Naive thymus-derived CD4-positive, alpha-beta T cell (primary cell): ENCODE measurements at regions not wholly inside any gene's neighbourhood (a gene's known extent, or its start where the extent isn't known, plus 50 kb on each side); places are given as distances from the start of the nearest gene placed in this dataset.

ENCODE experiments used
- ATAC-seq: fragments of 150-1000 bp; cut with Tn5 transposase; 2 replicates; pipeline ENCODE4 v1.10.0; 2021; ENCODE audit warnings: mild to moderate bottlenecking, moderate library complexity
- CTCF ChIA-PET: fragments of 350-600 bp; sonication (Branson Sonifier 250); formaldehyde crosslinking; loops from one replicate; lab custom pipeline; 2021; ENCODE audit warnings: antibody characterized with exemption; lab: Charles Lee
- POLR2A ChIA-PET: fragments of 350-600 bp; sonication (Branson Sonifier 250); formaldehyde crosslinking; loops from one replicate; lab custom pipeline; 2021; ENCODE audit warnings: antibody characterized with exemption, inconsistent platforms; lab: Charles Lee
- DNase-seq, 9 donors: peaks; one replicate each; pipeline versions ENCODE4 v3.0.0 to v3.0.0-alpha.2; 2020 to 2022; ENCODE audit warnings: mixed read lengths in 1 of 9
- H3K27ac ChIP-seq: one replicate; pipeline ENCODE4 v1.7.0; 2013; ENCODE audit warnings: mild to moderate bottlenecking, low read depth, low read length, moderate library complexity
- H3K27me3 ChIP-seq, 2 donors: one replicate each; pipeline ENCODE4 v1.7.0; 2013; ENCODE audit warnings: low read length in 2 of 2, mild to moderate bottlenecking in 2 of 2, moderate library complexity in 2 of 2; ENCODE audit not compliant: control insufficient read depth in 2 of 2, insufficient read depth in 2 of 2
- H3K36me3 ChIP-seq, 3 experiments: 1 replicate in 2 of 3; 2 replicates in 1 of 3; pipeline ENCODE4 v1.7.0; 2013; ENCODE audit warnings: low read length in 3 of 3, mild to moderate bottlenecking in 3 of 3, moderate library complexity in 1 of 3; ENCODE audit not compliant: insufficient read depth in 3 of 3, control insufficient read depth in 2 of 3
- H3K4me1 ChIP-seq, 2 donors: one replicate each; pipeline ENCODE4 v1.7.0; 2013; ENCODE audit warnings: low read length in 2 of 2, mild to moderate bottlenecking in 2 of 2, moderate library complexity in 1 of 2; ENCODE audit not compliant: control insufficient read depth in 2 of 2, insufficient read depth in 2 of 2
- H3K4me3 ChIP-seq: 2 replicates; pipeline ENCODE4 v1.7.0; 2013; ENCODE audit warnings: mild to moderate bottlenecking, low read length
- H3K9me3 ChIP-seq, 3 experiments: 1 replicate in 2 of 3; 2 replicates in 1 of 3; pipeline ENCODE4 v1.7.0; 2013; ENCODE audit warnings: low read length in 3 of 3; ENCODE audit not compliant: control insufficient read depth in 2 of 3
- H3K27ac Mint-ChIP-seq, 9 donors: one replicate each; pipeline ENCODE4 v1.8.0; 2020 to 2022; ENCODE audit warnings: mixed read lengths in 9 of 9, mild to moderate bottlenecking in 8 of 9, moderate library complexity in 5 of 9, inconsistent platforms in 2 of 9
- H3K27me3 Mint-ChIP-seq, 5 donors: one replicate each; pipeline ENCODE4 v1.8.0; 2021 to 2022; ENCODE audit warnings: mixed read lengths in 5 of 5, mild to moderate bottlenecking in 1 of 5
- H3K36me3 Mint-ChIP-seq, 5 donors: one replicate each; pipeline ENCODE4 v1.8.0; 2020 to 2022; ENCODE audit warnings: mixed read lengths in 5 of 5, mild to moderate bottlenecking in 3 of 5, inconsistent platforms in 1 of 5
- H3K4me1 Mint-ChIP-seq, 7 donors: one replicate each; pipeline ENCODE4 v1.8.0; 2020 to 2022; ENCODE audit warnings: mixed read lengths in 7 of 7, mild to moderate bottlenecking in 3 of 7, inconsistent platforms in 1 of 7
- H3K4me3 Mint-ChIP-seq, 10 donors: one replicate each; pipeline ENCODE4 v1.8.0; 2020 to 2022; ENCODE audit warnings: mild to moderate bottlenecking in 10 of 10, mixed read lengths in 10 of 10, moderate library complexity in 6 of 10, inconsistent platforms in 2 of 10
- H3K9me3 Mint-ChIP-seq, 11 donors: one replicate each; pipeline ENCODE4 v1.8.0; 2020 to 2022; ENCODE audit warnings: mixed read lengths in 11 of 11, mild to moderate bottlenecking in 4 of 11, inconsistent platforms in 1 of 11, moderate library complexity in 1 of 11
- intact Hi-C, 2 donors: fragments of 100-400 bp; cut with micrococcal nuclease; formaldehyde crosslinking; loops; one replicate each; pipeline ENCODE4 v1.15.1; 2023

- Mint-ChIP-seq H3K36me3 (no peaks in the 10 kb centered on the region), H3K27ac (no peak overlapping the region), H3K27me3 (peaks cover 16 to 44% (median 19%) of the 10 kb centered on the region in 5 donors), H3K9me3 (peaks cover 0 to 2% (median 0%) of the 10 kb centered on the region in 11 donors), H3K4me3 (no peak overlapping the region), H3K4me1 (no peaks in the 10 kb centered on the region)
- Histone ChIP-seq H3K4me3 (no peak overlapping the region), H3K4me1 (no peaks in the 10 kb centered on the region), H3K36me3 (no peaks in the 10 kb centered on the region), H3K27me3 (no peaks in the 10 kb centered on the region), H3K27ac (no peak overlapping the region), H3K9me3 (no peaks in the 10 kb centered on the region)
- ChIA-PET POLR2A (no interaction called here), CTCF (no interaction called here)
- DNase-seq (no peak), ATAC-seq (no peak)
- intact Hi-C loops, result no loop called here
Observed at GRCh38 chr1:87173231-87173630, 155.4 kb upstream of the LMO4 start.

- intact Hi-C loops, result no loop called here
- Histone ChIP-seq H3K9me3 (no peaks in the 10 kb centered on the region), H3K4me1 (no peaks in the 10 kb centered on the region), H3K4me3 (no peak overlapping the region), H3K27me3 (no peaks in the 10 kb centered on the region), H3K27ac (no peak overlapping the region), H3K36me3 (no peaks in the 10 kb centered on the region)
- no peaks in the 10 kb centered on the region for H3K36me3 Mint-ChIP-seq
- ATAC-seq (no peak), DNase-seq (no peak)
- no peak overlapping the region for H3K4me3 Mint-ChIP-seq
- peaks cover 16 to 44% (median 18%) of the 10 kb centered on the region in 5 donors for H3K27me3 Mint-ChIP-seq
- ChIA-PET POLR2A (no interaction called here), CTCF (no interaction called here)
- H3K27ac Mint-ChIP-seq, result no peak overlapping the region
- peaks cover 0 to 2% (median 0%) of the 10 kb centered on the region in 11 donors for H3K9me3 Mint-ChIP-seq
- H3K4me1 Mint-ChIP-seq, result no peaks in the 10 kb centered on the region
Observed at GRCh38 chr1:87174724-87175245, 153.9 kb upstream of the LMO4 start.

GRCh38 chr1:87176087-87176486 is 152.6 kb upstream of the LMO4 start:
- ChIA-PET POLR2A (no interaction called here), CTCF (no interaction called here)
- H3K9me3 ChIP-seq, result no peaks in the 10 kb centered on the region
- H3K4me3 Mint-ChIP-seq, result no peak overlapping the region
- ATAC-seq, result no peak
- H3K27me3 ChIP-seq, result no peaks in the 10 kb centered on the region
- peaks cover 0 to 2% (median 0%) of the 10 kb centered on the region in 11 donors for H3K9me3 Mint-ChIP-seq
- H3K4me1 Mint-ChIP-seq, result no peaks in the 10 kb centered on the region
- H3K36me3 Mint-ChIP-seq, result no peaks in the 10 kb centered on the region
- H3K4me3 ChIP-seq, result no peak overlapping the region
- intact Hi-C loops, result no loop called here
- H3K27ac ChIP-seq, result no peak overlapping the region
- H3K27ac Mint-ChIP-seq, result no peak overlapping the region
- no peak for DNase-seq
- H3K4me1 ChIP-seq, result no peaks in the 10 kb centered on the region
- no peaks in the 10 kb centered on the region for H3K36me3 ChIP-seq
- H3K27me3 Mint-ChIP-seq, result peaks cover 16 to 42% (median 18%) of the 10 kb centered on the region in 5 donors

GRCh38 chr1:87176514-87176913 is 152.2 kb upstream of the LMO4 start:
- H3K27me3 Mint-ChIP-seq, result peaks cover 13 to 39% (median 18%) of the 10 kb centered on the region in 5 donors
- DNase-seq, result no peak

GRCh38 chr1:87178441-87178840 is 150.2 kb upstream of the LMO4 start:
- H3K27ac ChIP-seq, result no peak overlapping the region
- no peak overlapping the region for H3K4me3 ChIP-seq
- no peak for DNase-seq
- H3K9me3 Mint-ChIP-seq, result peaks cover 0 to 2% (median 0%) of the 10 kb centered on the region in 11 donors
- no peak overlapping the region for H3K27ac Mint-ChIP-seq
- H3K27me3 ChIP-seq, result no peaks in the 10 kb centered on the region
- H3K4me3 Mint-ChIP-seq, result no peak overlapping the region
- no peaks in the 10 kb centered on the region for H3K4me1 Mint-ChIP-seq
- peaks cover 18 to 41% (median 19%) of the 10 kb centered on the region in 5 donors for H3K27me3 Mint-ChIP-seq
- H3K9me3 ChIP-seq, result no peaks in the 10 kb centered on the region
- intact Hi-C loops, result no loop called here
- POLR2A ChIA-PET, result no interaction called here
- peaks cover 0 to 4% (median 0%) of the 10 kb centered on the region in 5 donors for H3K36me3 Mint-ChIP-seq
- ATAC-seq, result no peak
- no peaks in the 10 kb centered on the region for H3K36me3 ChIP-seq
- H3K4me1 ChIP-seq, result no peaks in the 10 kb centered on the region
- CTCF ChIA-PET, result no interaction called here

More at GRCh38 chr1:87176514-87176913, 152.2 kb upstream of the LMO4 start:
- no peaks in the 10 kb centered on the region for H3K27me3 ChIP-seq
- no peak overlapping the region for H3K27ac Mint-ChIP-seq
- POLR2A ChIA-PET, result no interaction called here
- H3K4me1 Mint-ChIP-seq, result no peaks in the 10 kb centered on the region
- no peaks in the 10 kb centered on the region for H3K36me3 ChIP-seq
- CTCF ChIA-PET, result no interaction called here
- ATAC-seq, result no peak
- no peak overlapping the region for H3K4me3 Mint-ChIP-seq
- no peaks in the 10 kb centered on the region for H3K36me3 Mint-ChIP-seq
- peaks cover 0 to 2% (median 0%) of the 10 kb centered on the region in 11 donors for H3K9me3 Mint-ChIP-seq
- intact Hi-C loops, result no loop called here
- no peaks in the 10 kb centered on the region for H3K9me3 ChIP-seq
- no peak overlapping the region for H3K4me3 ChIP-seq
- no peak overlapping the region for H3K27ac ChIP-seq
- H3K4me1 ChIP-seq, result no peaks in the 10 kb centered on the region

- H3K27me3 Mint-ChIP-seq, result peaks cover 16 to 48% (median 18%) of the 10 kb centered on the region in 5 donors
- no peaks in the 10 kb centered on the region for H3K27me3 ChIP-seq
- POLR2A ChIA-PET, result no interaction called here
- peaks cover 0 to 4% (median 0%) of the 10 kb centered on the region in 5 donors for H3K36me3 Mint-ChIP-seq
- H3K27ac ChIP-seq, result no peak overlapping the region
- no peaks in the 10 kb centered on the region for H3K36me3 ChIP-seq
- no peaks in the 10 kb centered on the region for H3K4me1 ChIP-seq
- H3K4me3 Mint-ChIP-seq, result no peak overlapping the region
- CTCF ChIA-PET, result no interaction called here
- no peaks in the 10 kb centered on the region for H3K9me3 ChIP-seq
- H3K9me3 Mint-ChIP-seq, result peaks cover 0 to 2% (median 0%) of the 10 kb centered on the region in 11 donors
- no peak overlapping the region for H3K4me3 ChIP-seq
- no peak overlapping the region for H3K27ac Mint-ChIP-seq
- H3K4me1 Mint-ChIP-seq, result no peaks in the 10 kb centered on the region
- no peak for ATAC-seq
- intact Hi-C loops, result no loop called here
- no peak for DNase-seq
Observed at GRCh38 chr1:87179076-87179810, 149.4 kb upstream of the LMO4 start.
